ENCODE measurements at regions not wholly inside any gene's neighbourhood (a gene's known extent, or its start where the extent isn't known, plus 50 kb on each side); places are given as distances from the start of the nearest gene placed in this dataset.

- peak; percentile 21 for DNase-seq (ENCODE audit: low read depth)
Observed at GRCh38 chr2:209367075-209367747, 56.6 kb upstream of the MAP2 start.

- DNase-seq (ENCODE audit: low read depth): no peak
Observed at GRCh38 chr2:209368406-209368805, 55.4 kb upstream of the MAP2 start.

- peak; percentile 87 for DNase-seq (ENCODE audit: low read depth)
Observed at GRCh38 chr2:209368914-209369313, 54.9 kb upstream of the MAP2 start.

- no peak for DNase-seq (ENCODE audit: low read depth)
Observed at GRCh38 chr2:209369656-209370055, 54.2 kb upstream of the MAP2 start.

- DNase-seq (ENCODE audit: low read depth): no peak
Observed at GRCh38 chr2:209371407-209371806, 52.4 kb upstream of the MAP2 start.
